GM19452 (cell line): ENCODE measurements at regions not wholly inside any gene's neighbourhood (a gene's known extent, or its start where the extent isn't known, plus 50 kb on each side); places are given as distances from the start of the nearest gene placed in this dataset.

Experiments
- ATAC-seq: cut with Tn5 transposase; IDR thresholded peaks from one replicate; pipeline ENCODE4 v1.9.1; 2021; ENCODE audit not compliant: unreplicated experiment

- no peak for ATAC-seq
Measured at GRCh38 chr4:180512801-180513475, 1730.3 kb upstream of the TENM3 start.

- ATAC-seq, result no peak
Measured at GRCh38 chr4:180518906-180519305, 1724.3 kb upstream of the TENM3 start.

GRCh38 chr4:180521181-180521580 lies 1722.0 kb upstream of the TENM3 start:
- no peak for ATAC-seq

- ATAC-seq, result no peak
Measured at GRCh38 chr4:180525523-180526077, 1717.6 kb upstream of the TENM3 start.

DNA sequence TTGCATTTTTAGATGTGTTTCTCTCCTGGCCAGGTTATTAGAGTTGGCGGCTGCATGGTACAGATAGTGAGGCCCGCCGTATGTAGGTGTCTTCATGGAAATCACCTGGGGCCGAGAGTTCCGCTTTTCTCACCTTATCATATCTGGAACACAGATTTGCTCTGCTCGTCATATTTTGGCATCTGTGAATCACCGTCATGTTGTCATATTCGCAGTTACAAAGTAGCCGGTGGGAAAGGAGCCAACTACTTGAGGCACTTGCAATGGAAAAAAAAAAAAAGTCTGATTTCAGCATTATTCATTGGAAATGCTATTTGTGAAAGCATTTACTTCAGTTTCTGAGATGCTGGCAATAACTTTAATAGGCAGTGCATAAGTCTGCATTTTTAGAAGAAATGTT lies 1715.2 kb upstream of the TENM3 start:
- ATAC-seq, result no peak

DNA sequence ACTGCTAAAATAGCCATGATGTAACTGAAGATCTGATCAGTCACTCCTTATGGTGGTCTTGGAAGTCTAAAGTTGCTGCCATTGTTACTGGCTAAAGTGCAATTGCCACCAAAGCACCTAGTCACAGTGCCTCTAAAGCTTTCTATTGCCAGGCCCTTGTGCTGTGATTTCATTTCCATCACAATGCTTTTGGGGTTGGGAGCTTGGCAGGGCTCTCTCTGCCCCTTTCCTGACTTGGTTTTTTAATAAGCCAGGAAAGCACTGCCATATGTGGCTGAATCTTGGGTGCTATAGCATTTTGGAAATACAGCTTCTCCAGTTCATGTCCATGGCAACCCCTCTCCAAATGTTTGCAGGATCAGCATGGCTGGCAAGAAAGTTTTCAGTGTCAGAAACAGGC lies 1712.4 kb upstream of the TENM3 start:
- ATAC-seq, result no peak

- no peak for ATAC-seq
Measured at GRCh38 chr4:180532691-180533090, 1710.5 kb upstream of the TENM3 start.

DNA sequence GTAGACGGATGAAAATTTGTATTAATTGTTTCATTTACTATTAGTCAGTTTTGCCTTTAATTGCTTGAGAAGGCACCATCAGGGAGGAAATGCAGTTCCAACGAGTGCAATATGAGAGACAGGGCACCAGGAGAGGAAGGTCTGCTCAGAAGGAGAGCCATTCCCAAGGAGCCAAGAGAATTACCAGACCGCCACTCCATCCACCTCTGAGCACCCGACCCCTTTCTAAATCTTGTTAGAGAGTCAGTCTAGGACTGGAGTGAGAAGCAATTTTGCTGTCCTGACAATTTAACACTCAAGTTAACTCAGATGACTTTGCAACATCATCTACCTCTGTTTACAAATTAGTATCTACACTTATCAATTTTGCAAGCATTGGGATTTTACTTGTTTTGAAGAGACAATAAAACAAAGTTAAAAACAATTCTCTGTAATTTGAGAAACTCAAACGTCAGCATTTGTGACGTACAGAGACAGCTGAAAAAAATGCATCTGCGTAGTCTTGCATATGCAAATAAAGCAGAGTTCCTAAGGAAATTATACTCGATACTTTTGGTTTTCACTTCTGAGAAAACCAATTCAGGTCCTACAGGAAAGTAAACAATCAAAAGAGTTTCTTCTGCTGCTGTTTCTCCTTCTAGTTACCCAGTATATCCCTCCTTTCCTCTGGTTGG lies 1704.7 kb upstream of the TENM3 start:
- ATAC-seq, result no peak

DNA sequence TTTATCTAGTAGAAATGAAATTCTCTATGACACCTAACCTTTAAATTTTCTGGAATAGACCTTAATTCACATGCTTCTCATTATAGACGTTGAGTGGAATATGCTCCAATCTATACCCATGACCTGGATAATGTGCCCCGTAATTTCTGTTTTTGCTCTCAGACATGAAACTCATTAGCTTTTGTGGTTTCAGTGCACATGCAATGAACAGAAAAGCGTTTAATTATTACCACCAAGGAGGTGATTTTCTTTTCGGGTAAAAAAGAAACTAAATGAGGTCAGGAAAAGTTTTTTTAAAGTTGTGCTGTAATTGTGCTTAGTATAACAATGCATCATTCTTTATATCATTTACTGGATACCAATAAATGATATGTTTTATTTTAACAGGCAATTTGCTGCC lies 1703.9 kb upstream of the TENM3 start:
- ATAC-seq, result no peak

- ATAC-seq, result no peak
Measured at GRCh38 chr4:180541678-180542077, 1701.5 kb upstream of the TENM3 start.

GRCh38 chr4:180542445-180543100 lies 1700.6 kb upstream of the TENM3 start:
- no peak for ATAC-seq

GRCh38 chr4:180550106-180550505 lies 1693.1 kb upstream of the TENM3 start:
- ATAC-seq, result no peak

GRCh38 chr4:180557348-180557747 lies 1685.9 kb upstream of the TENM3 start:
- ATAC-seq, result no peak

DNA sequence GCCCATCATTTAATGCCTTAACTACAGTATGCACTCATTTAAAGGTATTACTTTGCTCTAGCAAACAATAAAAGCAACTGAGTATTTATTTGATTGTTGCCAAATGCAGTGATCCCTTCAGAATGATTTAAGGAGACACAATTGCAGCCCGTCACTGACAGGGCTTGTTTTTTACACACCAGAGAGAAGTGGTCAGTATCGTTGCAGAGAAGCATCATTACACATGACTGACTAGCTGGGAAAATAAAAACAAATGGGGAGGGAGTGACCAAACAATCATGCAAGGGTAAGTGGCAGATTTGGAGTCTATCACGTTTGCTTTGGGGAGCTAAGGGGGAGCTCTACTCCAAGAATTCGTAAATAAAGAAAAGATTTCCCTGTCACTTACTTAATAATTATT lies 1685.3 kb upstream of the TENM3 start:
- ATAC-seq, result no peak

- ATAC-seq, result no peak
Measured at GRCh38 chr4:180558427-180558826, 1684.8 kb upstream of the TENM3 start.

DNA sequence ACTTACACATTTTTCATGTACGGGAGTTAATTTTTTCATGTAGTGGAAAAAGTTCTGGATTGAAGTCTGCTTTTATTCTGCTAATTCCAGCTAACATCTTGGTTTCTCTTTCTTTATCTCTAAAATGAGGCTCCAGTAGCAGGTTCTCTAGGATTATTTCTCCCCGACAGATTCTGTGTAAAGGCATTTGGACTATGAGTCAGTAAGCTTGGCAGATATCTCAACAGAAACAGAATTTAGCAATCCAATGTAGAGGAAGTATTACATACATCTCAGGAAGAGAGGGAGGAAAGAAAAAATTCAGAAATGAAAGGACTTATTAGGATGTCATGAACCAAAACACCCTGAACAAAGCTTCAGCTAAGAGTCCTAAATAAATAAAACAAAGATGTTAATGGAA lies 1682.3 kb upstream of the TENM3 start:
- no peak for ATAC-seq

DNA sequence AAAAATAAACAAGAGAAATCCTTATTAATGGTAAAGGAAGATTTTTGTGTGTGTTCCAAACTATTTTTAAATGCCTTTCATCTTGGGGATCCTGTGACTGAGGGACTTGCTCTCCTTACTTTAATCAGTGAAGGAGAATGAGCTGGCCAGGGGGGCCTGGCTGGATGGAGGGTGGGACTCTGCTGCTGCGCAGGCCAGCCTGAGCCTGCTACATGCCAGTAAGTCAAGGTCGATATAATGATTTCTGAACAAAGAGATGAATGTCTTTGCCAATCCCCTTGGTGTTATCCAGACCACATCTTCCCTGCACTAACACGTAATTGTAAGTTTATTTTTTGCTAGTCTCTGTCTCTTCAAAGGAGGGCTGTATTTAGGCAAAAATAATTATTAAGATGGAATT lies 1679.2 kb upstream of the TENM3 start:
- ATAC-seq, result no peak

DNA sequence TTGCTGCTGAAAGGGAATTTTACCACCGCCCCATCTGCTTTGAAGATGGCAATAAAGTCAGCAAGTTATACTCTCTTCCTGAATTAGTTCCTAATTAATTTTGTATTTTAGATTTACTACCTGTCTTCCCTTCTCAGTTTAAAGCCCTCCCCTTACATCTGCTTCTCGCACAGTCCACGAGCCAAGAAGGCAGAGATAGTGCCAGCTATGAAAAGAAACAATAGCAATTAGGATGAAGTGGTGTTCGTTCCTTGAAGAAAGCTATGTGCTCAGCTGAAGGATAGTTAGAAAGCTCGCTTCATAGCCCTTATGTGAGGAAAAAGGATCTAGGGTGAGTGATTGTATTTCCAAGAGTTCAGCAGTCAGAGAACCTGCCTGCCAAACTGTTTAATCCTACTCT lies 1678.8 kb upstream of the TENM3 start:
- ATAC-seq, result no peak

DNA sequence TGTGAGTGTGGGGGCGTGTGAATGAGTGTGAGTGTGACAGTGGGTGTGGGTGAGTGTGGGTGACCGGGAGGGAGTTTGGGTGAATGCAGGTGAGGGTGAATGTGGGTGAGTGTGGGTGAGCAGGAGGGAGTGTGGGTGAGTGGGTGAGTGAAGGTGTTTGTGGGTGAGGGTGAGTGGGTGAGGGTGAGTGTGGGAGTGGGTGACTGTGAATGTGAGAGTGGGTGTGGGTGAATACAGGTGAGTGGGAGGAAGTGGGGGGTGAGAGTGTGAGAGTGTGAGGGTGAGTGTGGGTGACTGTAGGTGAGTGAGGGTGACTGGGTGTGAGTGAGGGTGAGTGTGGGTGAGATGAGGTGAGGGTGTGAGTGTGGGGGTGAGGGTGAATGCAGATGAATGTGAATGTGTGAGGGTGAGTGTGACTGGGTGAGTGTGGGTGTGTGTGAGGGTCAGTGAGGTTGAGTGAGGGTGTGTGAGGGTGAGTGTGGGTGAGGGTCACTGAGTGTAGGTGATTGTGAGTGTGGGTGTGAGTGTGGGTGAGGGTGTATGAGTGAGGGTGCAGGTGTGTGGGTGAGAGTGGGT lies 1677.3 kb upstream of the TENM3 start:
- ATAC-seq, result no peak

DNA sequence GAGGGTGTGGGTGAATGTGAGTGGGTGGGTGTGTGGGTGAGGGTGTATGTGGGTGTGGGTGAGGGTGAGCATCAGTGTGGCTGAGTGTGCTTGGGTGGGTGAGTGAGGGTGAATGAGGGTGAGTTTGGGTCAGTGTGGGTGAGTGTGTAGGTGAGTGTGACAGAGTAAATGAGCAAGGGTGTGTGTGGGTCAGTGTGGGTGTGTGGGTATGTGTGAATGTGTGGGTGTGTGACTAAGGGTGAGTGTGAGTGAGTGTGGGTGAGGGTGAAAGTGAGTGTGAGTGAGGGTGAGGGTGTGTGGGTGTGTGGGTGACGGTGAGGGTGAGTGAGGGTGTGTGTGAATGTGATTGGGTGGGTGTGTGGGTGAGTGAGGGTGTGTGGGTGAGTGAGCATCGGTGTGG lies 1676.7 kb upstream of the TENM3 start:
- ATAC-seq, result no peak

DNA sequence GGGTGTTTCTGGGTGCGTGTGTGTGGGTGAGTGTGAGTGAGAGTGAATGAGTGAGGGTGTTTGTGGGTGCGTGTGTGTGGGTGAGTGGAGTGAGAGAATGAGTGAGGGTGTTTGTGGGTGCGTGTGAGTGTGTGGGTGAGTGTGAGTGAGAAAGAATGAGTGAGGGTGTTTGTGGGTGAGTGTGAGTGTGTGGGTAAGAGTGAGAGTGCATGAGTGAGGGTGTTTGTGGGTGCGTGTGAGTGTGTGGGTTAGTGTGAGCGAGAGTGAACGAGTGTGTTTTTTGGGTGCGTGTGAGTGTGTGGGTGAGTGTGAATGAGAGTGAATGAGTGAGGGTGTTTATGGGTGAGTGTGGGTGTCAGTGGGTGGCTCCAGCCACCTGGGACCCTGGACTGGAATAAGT lies 1676.1 kb upstream of the TENM3 start:
- ATAC-seq, result no peak
